Keratinocyte (primary cell): ENCODE measurements at regions not wholly inside any gene's neighbourhood (a gene's known extent, or its start where the extent isn't known, plus 50 kb on each side); places are given as distances from the start of the nearest gene placed in this dataset.

Experiments
- EZH2 ChIP-seq: IDR thresholded peaks from one replicate; pipeline ENCODE4 v1.6.1; 2012; ENCODE audit warnings: inconsistent platforms, mild to moderate bottlenecking, low read length, moderate library complexity
- TF ChIP-seq, protein P1 (sequence below), 3 experiments: IDR thresholded peaks in 1 of 3; conservative IDR thresholded peaks in 1 of 3; optimal IDR thresholded peaks in 1 of 3; 2 replicates in 2 of 3; 3 replicates in 1 of 3; pipeline versions ENCODE3 to v1.5.1; 2011; ENCODE audit warnings: low read length in 3 of 3, mild to moderate bottlenecking in 3 of 3, moderate library complexity in 2 of 3, control low read depth in 1 of 3, inconsistent platforms in 1 of 3; ENCODE audit not compliant: insufficient read depth in 2 of 3; ENCODE audit errors: extremely low read depth in 1 of 3

GRCh38 chr9:2411459-2412215 lies 209.9 kb upstream of the VLDLR start:
- TF ChIP-seq, protein P1, sequence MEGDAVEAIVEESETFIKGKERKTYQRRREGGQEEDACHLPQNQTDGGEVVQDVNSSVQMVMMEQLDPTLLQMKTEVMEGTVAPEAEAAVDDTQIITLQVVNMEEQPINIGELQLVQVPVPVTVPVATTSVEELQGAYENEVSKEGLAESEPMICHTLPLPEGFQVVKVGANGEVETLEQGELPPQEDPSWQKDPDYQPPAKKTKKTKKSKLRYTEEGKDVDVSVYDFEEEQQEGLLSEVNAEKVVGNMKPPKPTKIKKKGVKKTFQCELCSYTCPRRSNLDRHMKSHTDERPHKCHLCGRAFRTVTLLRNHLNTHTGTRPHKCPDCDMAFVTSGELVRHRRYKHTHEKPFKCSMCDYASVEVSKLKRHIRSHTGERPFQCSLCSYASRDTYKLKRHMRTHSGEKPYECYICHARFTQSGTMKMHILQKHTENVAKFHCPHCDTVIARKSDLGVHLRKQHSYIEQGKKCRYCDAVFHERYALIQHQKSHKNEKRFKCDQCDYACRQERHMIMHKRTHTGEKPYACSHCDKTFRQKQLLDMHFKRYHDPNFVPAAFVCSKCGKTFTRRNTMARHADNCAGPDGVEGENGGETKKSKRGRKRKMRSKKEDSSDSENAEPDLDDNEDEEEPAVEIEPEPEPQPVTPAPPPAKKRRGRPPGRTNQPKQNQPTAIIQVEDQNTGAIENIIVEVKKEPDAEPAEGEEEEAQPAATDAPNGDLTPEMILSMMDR (optimal IDR thresholded peaks at IDR 0.05 in 1 of 3, IDR thresholded peaks at IDR 0.05 in 1 of 3, conservative IDR thresholded peaks at IDR 0.05 in 1 of 3; ENCODE audit: extremely low read depth in 1 of 3, insufficient read depth in 2 of 3, low read length in 3 of 3) = no peak
- TF ChIP-seq EZH2 = no peak
